Liver (tissue), 8 donors: ENCODE measurements at regions not wholly inside any gene's neighbourhood (a gene's known extent, or its start where the extent isn't known, plus 50 kb on each side); places are given as distances from the start of the nearest gene placed in this dataset.

Experiments
- DNase-seq: peaks from one replicate; pipeline ENCODE4 v3.0.0-alpha.2; 2017; ENCODE audit warnings: low spot score
- H3K27ac ChIP-seq, 2 donors: one replicate each; pipeline ENCODE4 v1.7.0; 2013; ENCODE audit warnings: inconsistent platforms in 2 of 2, low read length in 2 of 2, control low read depth in 1 of 2, low read depth in 1 of 2, mild to moderate bottlenecking in 1 of 2
- H3K27me3 ChIP-seq, 4 donors: one replicate each; pipeline versions ENCODE4 v1.6.1 to v1.7.0; 2013; ENCODE audit warnings: low read length in 3 of 4, inconsistent platforms in 1 of 4, mild to moderate bottlenecking in 1 of 4, moderate library complexity in 1 of 4; ENCODE audit not compliant: control insufficient read depth in 4 of 4, insufficient read depth in 4 of 4
- H3K36me3 ChIP-seq, 4 donors: one replicate each; pipeline versions ENCODE4 v1.6.1 to v1.7.0; 2013; ENCODE audit warnings: low read length in 3 of 4, mild to moderate bottlenecking in 3 of 4, low read depth in 1 of 4, moderate library complexity in 1 of 4; ENCODE audit not compliant: control insufficient read depth in 4 of 4, insufficient read depth in 3 of 4
- H3K4me1 ChIP-seq, 4 donors: one replicate each; pipeline versions ENCODE4 v1.6.1 to v1.7.0; 2013; ENCODE audit warnings: low read length in 3 of 4, mild to moderate bottlenecking in 3 of 4, moderate library complexity in 1 of 4; ENCODE audit not compliant: control insufficient read depth in 4 of 4, insufficient read depth in 4 of 4
- H3K4me3 ChIP-seq, 3 donors: one replicate each; pipeline versions ENCODE4 v1.6.1 to v1.7.0; 2013; ENCODE audit warnings: low read length in 3 of 3, control low read depth in 1 of 3, low read depth in 1 of 3, mild to moderate bottlenecking in 1 of 3
- H3K9ac ChIP-seq, 2 donors: one replicate each; pipeline ENCODE4 v1.7.0; 2013; ENCODE audit warnings: low read length in 2 of 2, mild to moderate bottlenecking in 2 of 2, moderate library complexity in 2 of 2, control low read depth in 1 of 2, low read depth in 1 of 2
- H3K9me3 ChIP-seq, 4 donors: one replicate each; pipeline versions ENCODE4 v1.6.1 to v1.7.0; 2013; ENCODE audit warnings: low read length in 3 of 4; ENCODE audit not compliant: control insufficient read depth in 4 of 4
- EGR1 ChIP-seq, 2 donors: IDR thresholded peaks; 2 replicates each; pipeline ENCODE4 v1.6.1; 2016 to 2018; ENCODE audit warnings: antibody characterized with exemption in 2 of 2, low read depth in 2 of 2
- FOXA1 ChIP-seq: IDR thresholded peaks from 2 replicates; pipeline ENCODE4 v1.6.1; 2016; ENCODE audit warnings: antibody characterized with exemption
- FOXA2 ChIP-seq: IDR thresholded peaks from 2 replicates; pipeline ENCODE4 v1.6.1; 2016; ENCODE audit warnings: antibody characterized with exemption
- GABPA ChIP-seq, 2 donors: IDR thresholded peaks in 1 of 2; conservative IDR thresholded peaks in 1 of 2; 2 replicates each; pipeline ENCODE4 v1.6.1; 2016; ENCODE audit warnings: antibody characterized with exemption in 2 of 2, mild to moderate bottlenecking in 1 of 2, moderate library complexity in 1 of 2
- HNF4A ChIP-seq, 2 donors: conservative IDR thresholded peaks; 2 replicates each; pipeline ENCODE4 v1.6.1; 2016; ENCODE audit warnings: antibody characterized with exemption in 2 of 2, mild to moderate bottlenecking in 2 of 2
- HNF4G ChIP-seq: IDR thresholded peaks from 2 replicates; pipeline ENCODE4 v1.6.1; 2016; ENCODE audit warnings: antibody characterized with exemption
- JUND ChIP-seq, 2 donors: IDR thresholded peaks; 2 replicates each; pipeline ENCODE4 v1.6.1; 2016; ENCODE audit warnings: antibody characterized with exemption in 2 of 2
- NR2F2 ChIP-seq: IDR thresholded peaks from 2 replicates; pipeline ENCODE4 v1.6.1; 2016; ENCODE audit warnings: antibody characterized with exemption
- RAD21 ChIP-seq, 2 donors: IDR thresholded peaks; 2 replicates each; pipeline ENCODE4 v1.6.1; 2016; ENCODE audit warnings: antibody characterized with exemption in 2 of 2, mild to moderate bottlenecking in 2 of 2
- RXRA ChIP-seq, 2 donors: IDR thresholded peaks; 2 replicates each; pipeline ENCODE4 v1.6.1; 2017 to 2018; ENCODE audit warnings: antibody characterized with exemption in 2 of 2, mild to moderate bottlenecking in 1 of 2
- SP1 ChIP-seq: IDR thresholded peaks from 2 replicates; pipeline ENCODE4 v1.6.1; 2018; ENCODE audit warnings: antibody characterized with exemption, mild to moderate bottlenecking
- TAF1 ChIP-seq: conservative IDR thresholded peaks from 2 replicates; pipeline ENCODE4 v1.6.1; 2016; ENCODE audit warnings: antibody characterized with exemption, mild to moderate bottlenecking
- YY1 ChIP-seq: IDR thresholded peaks from 2 replicates; pipeline ENCODE4 v1.6.1; 2016; ENCODE audit warnings: antibody characterized with exemption, mild to moderate bottlenecking
- WGBS: extraction: QIAGEN DNeasy Blood & Tissue Kit; methylation state at CpG from one replicate; pipeline ENCODE4 v1.1.7; 2013; 5-methylcytosine and 5-hydroxymethylcytosine counted together
- TF ChIP-seq, protein P1 (sequence below): IDR thresholded peaks from 2 replicates; pipeline ENCODE4 v1.6.1; 2016; ENCODE audit warnings: antibody characterized with exemption
- TF ChIP-seq, protein P2 (sequence below): IDR thresholded peaks from 2 replicates; pipeline ENCODE4 v1.6.1; 2016; ENCODE audit warnings: antibody characterized with exemption
- TF ChIP-seq, protein P3 (sequence below): IDR thresholded peaks from 2 replicates; pipeline ENCODE4 v1.6.1; 2016; ENCODE audit warnings: antibody characterized with exemption, mild to moderate bottlenecking
- TF ChIP-seq, protein P4 (sequence below): fragments of 150-350 bp; IDR thresholded peaks from 2 replicates; pipeline ENCODE4 v1.5.1; 2017; ENCODE audit warnings: improper control_type of control experiment, low read depth, low read length; ENCODE audit not compliant: missing input control
- TF ChIP-seq, protein P5 (sequence below): IDR thresholded peaks from 2 replicates; pipeline ENCODE4 v1.6.1; 2016; ENCODE audit warnings: antibody characterized with exemption
- donor health status: healthy.
- donor health status: healthy.
- donor health status: healthy.
- donor health status: healthy.
- donor health status: healthy.

DNA sequence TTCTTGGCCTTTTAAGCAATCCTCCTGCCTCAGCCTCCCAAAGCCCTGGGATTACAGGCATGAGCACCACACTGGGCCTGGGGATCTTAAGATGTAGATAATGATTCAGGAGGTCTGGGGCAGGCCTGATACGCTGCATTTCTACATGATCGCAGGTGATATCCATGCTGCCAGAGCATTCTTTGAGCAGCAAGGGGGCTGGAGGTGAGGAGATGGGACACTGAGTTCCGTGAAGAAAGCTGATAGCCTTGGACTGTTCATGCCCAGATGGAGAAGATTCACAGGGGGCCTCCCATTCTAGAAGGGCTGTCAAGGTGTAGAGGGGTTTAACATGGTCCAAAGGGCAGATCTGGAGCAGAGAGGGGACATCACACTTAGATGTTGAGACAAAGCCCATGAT lies 480.3 kb downstream of the RPS24 start:
- 96% methylated on average over 3 of the region's 3 CpGs for WGBS
- Histone ChIP-seq H3K4me3 (no peak overlapping the region), H3K36me3 (no peaks in the 10 kb centered on the region), H3K9ac (no peak overlapping the region), H3K4me1 (no peaks in the 10 kb centered on the region), H3K27me3 (peaks cover 0 to 3% (median 0%) of the 10 kb centered on the region in 4 donors), H3K27ac (no peak overlapping the region), H3K9me3 (no peaks in the 10 kb centered on the region)
- no peak for TF ChIP-seq FOXA2
- TF ChIP-seq YY1: no peak
- TF ChIP-seq HNF4G: no peak
- TF ChIP-seq NR2F2: no peak
- TF ChIP-seq TAF1: no peak
- TF ChIP-seq, protein P1, sequence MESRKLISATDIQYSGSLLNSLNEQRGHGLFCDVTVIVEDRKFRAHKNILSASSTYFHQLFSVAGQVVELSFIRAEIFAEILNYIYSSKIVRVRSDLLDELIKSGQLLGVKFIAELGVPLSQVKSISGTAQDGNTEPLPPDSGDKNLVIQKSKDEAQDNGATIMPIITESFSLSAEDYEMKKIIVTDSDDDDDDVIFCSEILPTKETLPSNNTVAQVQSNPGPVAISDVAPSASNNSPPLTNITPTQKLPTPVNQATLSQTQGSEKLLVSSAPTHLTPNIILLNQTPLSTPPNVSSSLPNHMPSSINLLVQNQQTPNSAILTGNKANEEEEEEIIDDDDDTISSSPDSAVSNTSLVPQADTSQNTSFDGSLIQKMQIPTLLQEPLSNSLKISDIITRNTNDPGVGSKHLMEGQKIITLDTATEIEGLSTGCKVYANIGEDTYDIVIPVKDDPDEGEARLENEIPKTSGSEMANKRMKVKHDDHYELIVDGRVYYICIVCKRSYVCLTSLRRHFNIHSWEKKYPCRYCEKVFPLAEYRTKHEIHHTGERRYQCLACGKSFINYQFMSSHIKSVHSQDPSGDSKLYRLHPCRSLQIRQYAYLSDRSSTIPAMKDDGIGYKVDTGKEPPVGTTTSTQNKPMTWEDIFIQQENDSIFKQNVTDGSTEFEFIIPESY: no peak
- TF ChIP-seq GABPA (IDR thresholded peaks at IDR 0.05 in 1 of 2, conservative IDR thresholded peaks at IDR 0.05 in 1 of 2): no peak
- no peak for TF ChIP-seq FOXA1
- no peak for TF ChIP-seq JUND (IDR thresholded peaks at IDR 0.05)
- TF ChIP-seq RXRA (IDR thresholded peaks at IDR 0.05): no peak
- TF ChIP-seq, protein P2, sequence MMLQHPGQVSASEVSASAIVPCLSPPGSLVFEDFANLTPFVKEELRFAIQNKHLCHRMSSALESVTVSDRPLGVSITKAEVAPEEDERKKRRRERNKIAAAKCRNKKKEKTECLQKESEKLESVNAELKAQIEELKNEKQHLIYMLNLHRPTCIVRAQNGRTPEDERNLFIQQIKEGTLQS: no peak
- TF ChIP-seq, protein P3, sequence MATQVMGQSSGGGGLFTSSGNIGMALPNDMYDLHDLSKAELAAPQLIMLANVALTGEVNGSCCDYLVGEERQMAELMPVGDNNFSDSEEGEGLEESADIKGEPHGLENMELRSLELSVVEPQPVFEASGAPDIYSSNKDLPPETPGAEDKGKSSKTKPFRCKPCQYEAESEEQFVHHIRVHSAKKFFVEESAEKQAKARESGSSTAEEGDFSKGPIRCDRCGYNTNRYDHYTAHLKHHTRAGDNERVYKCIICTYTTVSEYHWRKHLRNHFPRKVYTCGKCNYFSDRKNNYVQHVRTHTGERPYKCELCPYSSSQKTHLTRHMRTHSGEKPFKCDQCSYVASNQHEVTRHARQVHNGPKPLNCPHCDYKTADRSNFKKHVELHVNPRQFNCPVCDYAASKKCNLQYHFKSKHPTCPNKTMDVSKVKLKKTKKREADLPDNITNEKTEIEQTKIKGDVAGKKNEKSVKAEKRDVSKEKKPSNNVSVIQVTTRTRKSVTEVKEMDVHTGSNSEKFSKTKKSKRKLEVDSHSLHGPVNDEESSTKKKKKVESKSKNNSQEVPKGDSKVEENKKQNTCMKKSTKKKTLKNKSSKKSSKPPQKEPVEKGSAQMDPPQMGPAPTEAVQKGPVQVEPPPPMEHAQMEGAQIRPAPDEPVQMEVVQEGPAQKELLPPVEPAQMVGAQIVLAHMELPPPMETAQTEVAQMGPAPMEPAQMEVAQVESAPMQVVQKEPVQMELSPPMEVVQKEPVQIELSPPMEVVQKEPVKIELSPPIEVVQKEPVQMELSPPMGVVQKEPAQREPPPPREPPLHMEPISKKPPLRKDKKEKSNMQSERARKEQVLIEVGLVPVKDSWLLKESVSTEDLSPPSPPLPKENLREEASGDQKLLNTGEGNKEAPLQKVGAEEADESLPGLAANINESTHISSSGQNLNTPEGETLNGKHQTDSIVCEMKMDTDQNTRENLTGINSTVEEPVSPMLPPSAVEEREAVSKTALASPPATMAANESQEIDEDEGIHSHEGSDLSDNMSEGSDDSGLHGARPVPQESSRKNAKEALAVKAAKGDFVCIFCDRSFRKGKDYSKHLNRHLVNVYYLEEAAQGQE: no peak
- TF ChIP-seq, protein P4, sequence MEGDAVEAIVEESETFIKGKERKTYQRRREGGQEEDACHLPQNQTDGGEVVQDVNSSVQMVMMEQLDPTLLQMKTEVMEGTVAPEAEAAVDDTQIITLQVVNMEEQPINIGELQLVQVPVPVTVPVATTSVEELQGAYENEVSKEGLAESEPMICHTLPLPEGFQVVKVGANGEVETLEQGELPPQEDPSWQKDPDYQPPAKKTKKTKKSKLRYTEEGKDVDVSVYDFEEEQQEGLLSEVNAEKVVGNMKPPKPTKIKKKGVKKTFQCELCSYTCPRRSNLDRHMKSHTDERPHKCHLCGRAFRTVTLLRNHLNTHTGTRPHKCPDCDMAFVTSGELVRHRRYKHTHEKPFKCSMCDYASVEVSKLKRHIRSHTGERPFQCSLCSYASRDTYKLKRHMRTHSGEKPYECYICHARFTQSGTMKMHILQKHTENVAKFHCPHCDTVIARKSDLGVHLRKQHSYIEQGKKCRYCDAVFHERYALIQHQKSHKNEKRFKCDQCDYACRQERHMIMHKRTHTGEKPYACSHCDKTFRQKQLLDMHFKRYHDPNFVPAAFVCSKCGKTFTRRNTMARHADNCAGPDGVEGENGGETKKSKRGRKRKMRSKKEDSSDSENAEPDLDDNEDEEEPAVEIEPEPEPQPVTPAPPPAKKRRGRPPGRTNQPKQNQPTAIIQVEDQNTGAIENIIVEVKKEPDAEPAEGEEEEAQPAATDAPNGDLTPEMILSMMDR: no peak
- TF ChIP-seq, protein P5, sequence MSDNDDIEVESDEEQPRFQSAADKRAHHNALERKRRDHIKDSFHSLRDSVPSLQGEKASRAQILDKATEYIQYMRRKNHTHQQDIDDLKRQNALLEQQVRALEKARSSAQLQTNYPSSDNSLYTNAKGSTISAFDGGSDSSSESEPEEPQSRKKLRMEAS: no peak
- no peak for TF ChIP-seq RAD21 (IDR thresholded peaks at IDR 0.05)
- TF ChIP-seq EGR1 (IDR thresholded peaks at IDR 0.05; ENCODE audit: low read depth in 2 of 2): no peak
- TF ChIP-seq HNF4A (conservative IDR thresholded peaks at IDR 0.05): no peak
- TF ChIP-seq SP1: no peak
- DNase-seq: peak; percentile 5
